SKM-1 treated with dmso at 0.1 percent for 144 hours (cell line): ENCODE measurements at regions not wholly inside any gene's neighbourhood (a gene's known extent, or its start where the extent isn't known, plus 50 kb on each side); places are given as distances from the start of the nearest gene placed in this dataset.

Experiments
- DNase-seq: peaks from one replicate; lab custom pipeline; 2025; ENCODE audit not compliant: unreplicated experiment; lab: John Stamatoyannopoulos, UW

DNA sequence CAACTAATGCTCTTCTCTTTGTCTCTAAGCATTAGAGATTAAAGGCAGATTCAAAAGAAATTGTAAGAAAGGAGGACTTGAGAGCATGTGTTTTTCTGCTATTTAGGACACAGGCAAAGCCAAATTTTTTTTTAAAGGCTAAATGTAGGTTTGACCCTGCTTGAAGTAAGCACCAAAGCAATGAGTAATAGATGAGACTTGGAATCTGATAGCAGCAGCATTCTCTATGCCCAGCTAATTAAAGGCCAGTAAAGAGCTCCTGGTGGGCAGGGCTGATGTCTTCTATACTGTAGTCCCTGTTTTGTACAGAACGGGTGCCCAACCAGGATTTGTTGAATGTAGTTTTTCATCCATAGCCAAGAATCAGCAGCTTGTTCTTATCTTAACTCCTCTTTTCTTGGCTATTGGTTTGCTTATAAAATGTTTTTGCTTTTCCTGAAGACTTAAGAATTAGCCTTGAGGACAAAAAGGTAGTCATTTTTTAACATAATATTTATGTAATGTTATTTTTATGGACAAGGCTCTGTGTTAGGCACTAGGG lies 179.6 kb downstream of the LMO4 start:
- no peak for DNase-seq

DNA sequence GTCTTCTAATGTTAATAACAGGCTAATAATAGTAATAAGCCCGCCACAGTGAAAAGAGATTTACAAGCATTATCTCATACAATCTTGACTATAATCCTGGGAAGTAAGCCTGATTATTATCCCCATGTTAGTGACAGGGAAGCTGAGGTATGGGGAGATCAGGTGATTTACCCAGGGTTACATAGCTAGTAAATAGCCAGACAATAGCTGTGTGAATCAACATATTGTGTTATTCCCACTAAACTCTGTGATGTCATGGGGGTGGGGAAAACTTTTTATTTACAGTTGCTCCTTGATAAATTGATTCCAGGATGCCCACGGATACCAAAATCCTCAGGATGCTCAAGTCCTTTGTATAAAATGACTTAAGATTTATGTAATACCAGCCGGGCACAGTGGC lies 181.9 kb downstream of the LMO4 start:
- no peak for DNase-seq

DNA sequence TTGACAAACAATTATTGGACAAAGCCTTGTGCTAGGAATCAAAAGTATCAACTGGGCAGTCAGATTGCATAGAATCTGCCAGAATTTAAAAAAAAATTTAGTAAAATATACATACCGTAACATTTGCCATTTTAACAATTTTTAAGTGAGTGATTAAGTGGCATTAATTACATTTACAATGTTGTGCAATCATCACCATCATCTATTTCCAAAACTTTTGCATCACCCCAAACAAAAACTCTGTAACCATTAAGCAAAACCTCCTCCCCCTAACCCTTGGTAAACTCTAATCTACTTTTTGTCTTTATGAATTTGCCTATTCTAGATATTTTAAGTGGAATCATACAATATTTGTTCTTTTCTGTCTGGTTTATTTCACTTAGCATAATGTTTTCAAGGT lies 182.8 kb downstream of the LMO4 start:
- DNase-seq, result no peak

DNA sequence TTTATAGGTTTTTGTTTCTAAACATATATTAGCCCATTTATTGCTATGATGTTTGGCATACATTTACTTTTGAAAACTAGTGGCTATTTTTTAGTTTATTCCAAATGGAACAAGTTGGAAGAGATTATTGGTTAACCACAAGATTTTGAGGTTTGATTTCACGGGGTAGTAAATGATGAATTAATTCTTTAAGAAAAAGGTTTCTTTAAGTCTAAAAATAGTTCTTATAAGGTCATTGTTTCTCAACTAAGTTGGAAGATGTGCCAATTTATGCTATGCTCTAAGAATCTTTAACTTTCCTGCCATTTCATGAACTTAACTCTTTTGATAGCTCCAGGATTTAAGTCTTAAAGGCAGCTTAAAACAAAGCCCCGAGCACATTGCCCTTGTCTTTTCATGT lies 183.8 kb downstream of the LMO4 start:
- no peak for DNase-seq

GRCh38 chr1:87513255-87513654 lies 184.6 kb downstream of the LMO4 start:
- no peak for DNase-seq

- no peak for DNase-seq
Observed at GRCh38 chr1:87513966-87514660, 185.4 kb downstream of the LMO4 start.

DNA sequence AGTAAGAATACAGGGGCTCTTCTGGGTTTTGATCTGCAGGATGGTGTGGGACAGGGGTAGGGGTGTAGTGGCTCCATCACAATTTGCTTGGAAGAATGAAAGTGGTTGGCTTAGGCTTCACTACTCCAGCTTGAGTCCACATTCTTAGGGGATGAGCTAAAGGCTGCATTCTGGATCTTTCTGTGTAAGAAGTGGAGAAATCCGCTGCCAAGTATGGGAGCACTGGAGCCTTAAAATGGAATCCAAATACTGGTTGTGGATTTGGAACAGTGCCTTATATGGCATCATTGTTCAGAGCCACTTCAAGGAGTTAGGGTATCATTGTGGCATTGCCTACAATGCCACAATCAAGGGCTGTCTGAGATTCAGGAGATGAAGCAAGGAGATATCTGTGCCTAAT lies 187.1 kb downstream of the LMO4 start:
- no peak for DNase-seq

DNA sequence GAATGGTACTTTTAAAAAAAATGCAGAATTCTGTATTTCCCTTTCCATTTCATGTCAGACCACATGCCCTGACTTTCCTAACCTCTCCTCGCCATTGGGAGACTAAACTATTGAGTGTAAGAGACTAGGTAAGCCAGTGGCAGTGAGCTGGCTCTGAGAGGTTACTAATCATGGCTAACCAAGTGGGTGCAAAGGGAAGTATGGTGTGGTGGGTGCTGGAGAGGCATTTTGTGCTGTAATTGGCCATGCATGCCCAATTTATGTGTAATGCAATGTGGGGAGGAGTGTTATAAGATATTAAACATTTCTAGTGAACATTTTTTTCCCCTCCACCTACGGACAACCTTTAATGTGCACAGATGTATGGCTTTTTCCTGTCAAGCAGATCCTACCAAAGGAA lies 190.1 kb downstream of the LMO4 start:
- no peak for DNase-seq

DNA sequence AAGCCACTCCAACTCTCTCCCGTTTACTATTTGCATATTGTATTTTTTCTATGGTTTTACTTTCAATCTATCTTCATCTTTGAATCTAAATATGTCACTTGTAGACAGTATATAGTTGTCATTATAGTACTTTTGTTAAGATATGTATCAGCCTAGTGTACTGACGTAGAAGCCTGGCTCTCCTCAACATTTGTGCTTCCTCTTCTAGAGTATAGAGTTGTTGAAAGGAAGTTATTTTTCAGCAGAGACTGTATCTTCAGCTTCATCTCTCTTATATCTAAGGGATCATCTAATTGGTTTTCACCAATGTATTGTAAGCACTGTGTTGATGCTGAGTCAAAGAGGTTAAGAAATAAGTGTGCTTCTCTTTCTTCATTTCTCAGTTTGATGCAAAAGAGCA lies 192.8 kb downstream of the LMO4 start:
- no peak for DNase-seq

GRCh38 chr1:87523466-87523865 lies 194.8 kb downstream of the LMO4 start:
- no peak for DNase-seq

DNA sequence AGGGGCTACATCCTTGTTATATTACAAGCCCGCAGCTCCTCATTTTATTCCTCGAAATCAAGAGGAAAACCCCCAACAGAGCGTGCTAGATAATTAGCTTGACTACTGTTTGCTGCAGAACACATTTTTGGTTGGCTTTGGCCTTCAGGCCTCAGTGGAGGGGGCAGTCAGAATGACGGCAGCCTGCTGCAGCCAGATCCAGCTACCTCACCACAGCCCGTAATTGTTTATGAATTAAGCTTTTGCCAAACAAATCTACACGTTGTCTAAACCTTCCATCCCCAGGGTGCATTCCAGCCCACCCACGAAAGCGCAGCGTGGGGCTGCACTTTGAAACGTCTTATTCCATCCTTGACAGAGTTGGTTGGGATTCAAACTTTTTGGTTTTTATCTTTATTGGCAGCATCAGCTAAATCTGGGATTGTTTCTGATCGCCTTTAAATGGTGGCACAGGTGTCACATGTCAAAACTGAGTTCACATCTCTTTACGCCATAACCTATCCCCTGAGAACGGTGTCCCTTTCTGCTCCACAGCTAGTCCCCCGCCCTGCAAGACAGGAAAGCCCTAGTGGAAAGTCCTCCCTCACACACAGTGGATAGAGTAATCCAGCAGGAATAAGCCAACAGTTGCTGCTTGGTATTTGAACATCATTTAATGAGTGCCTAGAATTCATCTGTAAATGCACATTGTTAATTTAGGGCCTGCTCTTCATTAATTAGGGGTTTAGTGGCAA lies 195.5 kb downstream of the LMO4 start:
- no peak for DNase-seq

- no peak for DNase-seq
Observed at GRCh38 chr1:87528754-87529517, 200.3 kb downstream of the LMO4 start.

DNA sequence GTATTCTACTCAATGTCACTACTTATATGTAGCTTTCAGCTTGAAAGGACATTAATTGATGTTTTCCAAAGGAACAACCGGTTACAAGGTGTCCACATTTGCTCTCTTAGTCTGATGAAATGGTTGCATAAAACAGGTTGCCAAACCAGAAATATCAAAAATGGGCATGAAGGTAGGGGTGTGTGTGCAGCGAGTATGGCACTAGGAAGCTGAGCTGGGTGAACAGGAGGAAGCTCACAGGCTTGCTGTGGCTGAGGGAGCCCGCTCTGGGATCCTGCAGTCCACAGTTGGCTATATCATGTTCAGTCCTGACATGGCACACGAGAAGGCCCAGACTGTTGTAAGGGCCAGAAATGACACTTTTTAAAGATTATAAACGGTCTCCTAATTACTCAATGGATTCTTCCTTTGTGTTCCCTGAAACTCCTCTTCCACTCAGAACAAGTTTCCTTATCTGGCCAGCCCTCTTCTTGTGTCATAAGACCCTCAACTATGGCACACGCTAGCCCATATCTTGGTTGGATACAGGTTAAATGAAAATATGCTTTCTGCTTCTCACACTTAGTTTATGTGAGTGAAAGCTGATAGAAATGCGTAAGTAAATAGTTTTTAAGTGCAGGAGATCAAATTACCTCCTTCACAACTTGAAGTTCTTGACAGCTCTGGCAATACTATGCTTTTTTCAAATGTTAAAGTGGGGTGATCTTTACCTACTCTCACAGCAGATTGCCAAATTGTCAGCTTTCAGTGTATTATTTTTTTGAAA lies 201.5 kb downstream of the LMO4 start:
- no peak for DNase-seq

DNA sequence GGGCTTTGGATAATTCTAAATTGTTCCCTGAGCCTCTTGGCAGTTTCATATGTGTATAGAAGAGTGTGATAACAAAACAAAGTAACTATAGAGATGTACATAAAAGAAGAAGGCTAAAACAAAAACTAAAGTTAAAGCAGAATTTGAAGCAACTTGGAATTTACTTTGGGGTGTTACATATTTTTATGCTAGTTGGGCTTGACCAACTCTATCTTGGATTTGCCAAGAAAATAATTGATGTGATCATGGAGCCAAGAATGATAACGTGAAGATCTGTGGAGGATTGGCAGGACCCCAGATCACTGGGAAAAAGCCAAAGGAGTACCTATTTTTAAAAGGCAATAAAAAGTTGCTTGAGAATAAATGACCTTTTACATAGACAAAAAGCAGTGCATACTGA lies 206.9 kb downstream of the LMO4 start:
- DNase-seq, result no peak

DNA sequence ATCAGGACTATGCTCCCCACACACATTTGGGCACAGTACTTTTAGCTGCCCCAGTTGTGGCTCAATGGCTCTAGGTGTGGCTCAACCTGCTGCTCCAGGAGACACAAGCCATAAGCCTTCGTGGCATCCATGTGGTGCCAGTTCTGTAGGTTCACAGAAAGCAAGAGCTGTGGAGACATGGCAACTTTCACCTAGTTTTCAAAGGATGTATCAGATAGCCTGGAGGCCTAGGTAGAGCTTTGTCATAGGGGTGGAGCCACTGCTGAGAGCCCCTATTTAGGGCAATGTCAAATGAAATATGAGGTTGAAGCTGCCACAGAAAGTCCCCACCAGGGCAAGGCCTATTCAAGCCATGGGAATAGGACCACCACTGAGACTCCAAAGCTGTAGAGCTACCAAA lies 210.5 kb downstream of the LMO4 start:
- DNase-seq, result no peak

- no peak for DNase-seq
Observed at GRCh38 chr1:87542697-87543096, 214.0 kb downstream of the LMO4 start.

GRCh38 chr1:87549738-87550137 lies 221.1 kb downstream of the LMO4 start:
- DNase-seq, result no peak

GRCh38 chr1:87553511-87553910 lies 224.8 kb downstream of the LMO4 start:
- DNase-seq, result no peak

GRCh38 chr1:87555366-87555765 lies 226.7 kb downstream of the LMO4 start:
- no peak for DNase-seq

- DNase-seq, result no peak
Observed at GRCh38 chr1:87556326-87556725, 227.6 kb downstream of the LMO4 start.

DNA sequence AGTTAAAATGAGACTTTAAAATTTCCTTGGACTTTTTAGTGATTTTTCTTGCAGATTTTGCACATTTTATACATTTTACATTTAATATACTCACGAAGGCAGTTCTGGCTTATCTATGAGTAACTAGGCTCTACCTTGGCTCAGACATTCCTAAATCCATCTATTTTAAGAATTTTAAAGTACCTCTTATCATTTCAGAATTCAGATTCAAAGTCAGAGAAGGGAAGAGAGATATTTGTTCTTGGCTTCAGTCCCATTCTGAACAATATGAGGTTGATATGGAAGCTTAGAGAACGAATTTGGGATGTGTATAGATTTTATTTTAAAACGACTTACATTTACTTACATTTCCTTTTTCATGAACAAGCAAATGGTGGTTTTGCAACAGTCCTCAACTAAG lies 230.2 kb downstream of the LMO4 start:
- DNase-seq, result no peak
